Adrenal gland (tissue), 5 donors: ENCODE measurements at regions not wholly inside any gene's neighbourhood (a gene's known extent, or its start where the extent isn't known, plus 50 kb on each side); places are given as distances from the start of the nearest gene placed in this dataset.

Experiments used
- CTCF ChIP-seq, 6 experiments: fragments of 450-650 bp in 4 of 6; fragments of 200-600 bp in 2 of 6; sonication (generic) in 1 of 6; IDR thresholded peaks; 1 replicate in 5 of 6; 2 replicates in 1 of 6; pipeline versions ENCODE4 v1.5.1 to v1.8.0; 2016 to 2021; ENCODE audit warnings: antibody characterized with exemption in 6 of 6, mild to moderate bottlenecking in 2 of 6, moderate library complexity in 1 of 6
- POLR2A ChIP-seq, 2 donors: fragments of 450-650 bp; IDR thresholded peaks; one replicate each; pipeline ENCODE4 v1.6.1; 2017; ENCODE audit warnings: antibody characterized with exemption in 2 of 2, mild to moderate bottlenecking in 2 of 2, moderate library complexity in 1 of 2
- donor health status: DM: no; HTN: no; CAD: no.

- no peak for TF ChIP-seq CTCF (IDR thresholded peaks at IDR 0.05)
- no peak for TF ChIP-seq POLR2A (IDR thresholded peaks at IDR 0.05)
These were observed 858.4 kb downstream of the GRID1 start for GRCh38 chr10:85508159-85508558.
